Mammary epithelial cell (primary cell): ENCODE measurements at regions not wholly inside any gene's neighbourhood (a gene's known extent, or its start where the extent isn't known, plus 50 kb on each side); places are given as distances from the start of the nearest gene placed in this dataset.

ENCODE experiments used
- EZH2 ChIP-seq: IDR thresholded peaks from 2 replicates; pipeline ENCODE4 v1.6.1; 2012; ENCODE audit warnings: low read length, inconsistent platforms, borderline replicate concordance
- TF ChIP-seq, protein P1 (sequence below), 2 donors: IDR thresholded peaks in 1 of 2; conservative IDR thresholded peaks in 1 of 2; 2 replicates each; pipeline ENCODE4 v1.5.1; 2011 to 2012; ENCODE audit warnings: inconsistent platforms in 2 of 2, low read length in 2 of 2, mild to moderate bottlenecking in 2 of 2, control low read depth in 1 of 2, low read depth in 1 of 2; ENCODE audit not compliant: insufficient read depth in 1 of 2; ENCODE audit errors: extremely low read depth in 1 of 2

DNA sequence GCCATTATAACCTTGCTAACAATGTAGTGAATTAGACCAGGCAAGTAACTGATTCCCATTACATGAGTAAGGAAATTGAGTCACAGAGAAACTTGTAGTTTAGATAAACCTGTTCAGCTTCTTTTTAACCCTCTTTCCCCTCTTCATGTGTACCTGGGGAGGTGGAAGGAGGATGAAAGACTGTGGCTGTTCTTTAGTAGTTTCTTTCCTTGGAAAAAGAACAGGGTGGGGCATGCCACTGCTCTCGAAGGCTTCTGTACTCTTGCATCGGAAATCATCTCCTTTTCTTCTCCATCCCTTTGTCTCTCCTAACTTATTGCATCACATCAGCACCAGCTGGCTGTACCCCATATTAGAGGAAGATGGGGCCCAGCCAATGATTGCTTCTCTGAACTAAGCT is 171.4 kb downstream of the PPARGC1A start:
- TF ChIP-seq, protein P1, sequence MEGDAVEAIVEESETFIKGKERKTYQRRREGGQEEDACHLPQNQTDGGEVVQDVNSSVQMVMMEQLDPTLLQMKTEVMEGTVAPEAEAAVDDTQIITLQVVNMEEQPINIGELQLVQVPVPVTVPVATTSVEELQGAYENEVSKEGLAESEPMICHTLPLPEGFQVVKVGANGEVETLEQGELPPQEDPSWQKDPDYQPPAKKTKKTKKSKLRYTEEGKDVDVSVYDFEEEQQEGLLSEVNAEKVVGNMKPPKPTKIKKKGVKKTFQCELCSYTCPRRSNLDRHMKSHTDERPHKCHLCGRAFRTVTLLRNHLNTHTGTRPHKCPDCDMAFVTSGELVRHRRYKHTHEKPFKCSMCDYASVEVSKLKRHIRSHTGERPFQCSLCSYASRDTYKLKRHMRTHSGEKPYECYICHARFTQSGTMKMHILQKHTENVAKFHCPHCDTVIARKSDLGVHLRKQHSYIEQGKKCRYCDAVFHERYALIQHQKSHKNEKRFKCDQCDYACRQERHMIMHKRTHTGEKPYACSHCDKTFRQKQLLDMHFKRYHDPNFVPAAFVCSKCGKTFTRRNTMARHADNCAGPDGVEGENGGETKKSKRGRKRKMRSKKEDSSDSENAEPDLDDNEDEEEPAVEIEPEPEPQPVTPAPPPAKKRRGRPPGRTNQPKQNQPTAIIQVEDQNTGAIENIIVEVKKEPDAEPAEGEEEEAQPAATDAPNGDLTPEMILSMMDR (conservative IDR thresholded peaks at IDR 0.05 in 1 of 2, IDR thresholded peaks at IDR 0.05 in 1 of 2; ENCODE audit: extremely low read depth in 1 of 2, insufficient read depth in 1 of 2, low read depth in 1 of 2, low read length in 2 of 2): no peak
- no peak for TF ChIP-seq EZH2
